ENCODE measurements at regions not wholly inside any gene's neighbourhood (a gene's known extent, or its start where the extent isn't known, plus 50 kb on each side); places are given as distances from the start of the nearest gene placed in this dataset.

GRCh38 chr9:81384911-81385310 lies 304.4 kb downstream of the TLE1 start:
- TF ChIP-seq EP300 (IDR thresholded peaks at IDR 0.05) (no peak), POLR2AphosphoS5 (IDR thresholded peaks at IDR 0.05) (no peak), POLR2A (IDR thresholded peaks at IDR 0.05) (no peak)
- TF ChIP-seq, protein P1, sequence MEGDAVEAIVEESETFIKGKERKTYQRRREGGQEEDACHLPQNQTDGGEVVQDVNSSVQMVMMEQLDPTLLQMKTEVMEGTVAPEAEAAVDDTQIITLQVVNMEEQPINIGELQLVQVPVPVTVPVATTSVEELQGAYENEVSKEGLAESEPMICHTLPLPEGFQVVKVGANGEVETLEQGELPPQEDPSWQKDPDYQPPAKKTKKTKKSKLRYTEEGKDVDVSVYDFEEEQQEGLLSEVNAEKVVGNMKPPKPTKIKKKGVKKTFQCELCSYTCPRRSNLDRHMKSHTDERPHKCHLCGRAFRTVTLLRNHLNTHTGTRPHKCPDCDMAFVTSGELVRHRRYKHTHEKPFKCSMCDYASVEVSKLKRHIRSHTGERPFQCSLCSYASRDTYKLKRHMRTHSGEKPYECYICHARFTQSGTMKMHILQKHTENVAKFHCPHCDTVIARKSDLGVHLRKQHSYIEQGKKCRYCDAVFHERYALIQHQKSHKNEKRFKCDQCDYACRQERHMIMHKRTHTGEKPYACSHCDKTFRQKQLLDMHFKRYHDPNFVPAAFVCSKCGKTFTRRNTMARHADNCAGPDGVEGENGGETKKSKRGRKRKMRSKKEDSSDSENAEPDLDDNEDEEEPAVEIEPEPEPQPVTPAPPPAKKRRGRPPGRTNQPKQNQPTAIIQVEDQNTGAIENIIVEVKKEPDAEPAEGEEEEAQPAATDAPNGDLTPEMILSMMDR (IDR thresholded peaks at IDR 0.05), result no peak

Measured in sigmoid colon (tissue), 4 donors.